ENCODE measurements at regions not wholly inside any gene's neighbourhood (a gene's known extent, or its start where the extent isn't known, plus 50 kb on each side); places are given as distances from the start of the nearest gene placed in this dataset.

DNA sequence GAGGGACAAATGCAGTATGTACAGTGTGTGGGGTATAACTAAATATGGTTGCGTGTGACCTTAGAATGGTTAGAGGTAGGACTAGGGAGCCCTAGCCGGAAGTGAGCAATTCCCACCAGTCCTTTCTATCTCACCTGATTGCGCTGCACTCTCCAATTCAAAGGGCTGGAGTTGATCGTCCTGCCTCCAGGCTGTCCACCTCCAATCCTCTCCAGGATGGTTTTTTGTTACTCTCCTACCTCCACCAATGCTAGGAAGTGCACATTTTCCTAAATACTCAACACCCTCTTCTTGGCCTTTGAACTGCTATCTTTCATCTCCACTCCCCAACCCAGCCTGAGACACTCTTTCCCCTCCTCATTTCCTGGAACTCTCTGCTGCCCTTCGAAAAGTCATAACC, 181.7 kb upstream of the ASIC2 start:
- H3K27ac ChIP-seq (ENCODE audit: low read depth in 1 of 2, low read length in 2 of 2): no peak overlapping the region
- no peaks in the 10 kb centered on the region for H3K4me1 ChIP-seq (ENCODE audit: control insufficient read depth in 1 of 2, insufficient read depth in 2 of 2, low read length in 2 of 2)
- no peaks in the 10 kb centered on the region for H3K27me3 ChIP-seq (ENCODE audit: control insufficient read depth in 2 of 2, insufficient read depth in 2 of 2, low read length in 2 of 2)
- H3K9me3 ChIP-seq (replicated peaks in 1 of 2; ENCODE audit: control insufficient read depth in 1 of 2, insufficient read depth in 1 of 2, low read length in 2 of 2): no peaks in the 10 kb centered on the region
- no peak overlapping the region for H3K4me2 ChIP-seq (replicated peaks; ENCODE audit: extremely low read depth, low read length, poor library complexity, severe bottlenecking)
- Mint-ChIP-seq H3K4me3 (no peak overlapping the region), H3K9me3 (peaks cover 0 to 3% (median 0%) of the 10 kb centered on the region in 7 donors), H3K27ac (no peak overlapping the region), H3K4me1 (no peaks in the 10 kb centered on the region), H3K36me3 (no peaks in the 10 kb centered on the region), H3K27me3 (ENCODE audit: low read depth in 3 of 3) (peaks cover 2 to 5% (median 5%) of the 10 kb centered on the region in 3 donors)
- intact Hi-C loops (cut with micrococcal nuclease): no loop called here
- H3K4me3 ChIP-seq (replicated peaks in 1 of 3; ENCODE audit: low read depth in 2 of 3, low read length in 3 of 3): no peak overlapping the region
- H4K20me1 ChIP-seq (ENCODE audit: insufficient read depth, low read length): no peaks in the 10 kb centered on the region
- H3K36me3 ChIP-seq (replicated peaks in 1 of 2; ENCODE audit: control insufficient read depth in 1 of 2, insufficient read depth in 2 of 2, low read length in 2 of 2): no peaks in the 10 kb centered on the region
- WGBS (ENCODE audit: insufficient coverage): 67% methylated on average over 2 of the region's 5 CpGs
- H3K9ac ChIP-seq (ENCODE audit: insufficient read depth, low read length, poor library complexity, severe bottlenecking): no peak overlapping the region
- H3K79me2 ChIP-seq (ENCODE audit: insufficient read depth, low read length): no peaks in the 10 kb centered on the region
- TF ChIP-seq, protein P1, sequence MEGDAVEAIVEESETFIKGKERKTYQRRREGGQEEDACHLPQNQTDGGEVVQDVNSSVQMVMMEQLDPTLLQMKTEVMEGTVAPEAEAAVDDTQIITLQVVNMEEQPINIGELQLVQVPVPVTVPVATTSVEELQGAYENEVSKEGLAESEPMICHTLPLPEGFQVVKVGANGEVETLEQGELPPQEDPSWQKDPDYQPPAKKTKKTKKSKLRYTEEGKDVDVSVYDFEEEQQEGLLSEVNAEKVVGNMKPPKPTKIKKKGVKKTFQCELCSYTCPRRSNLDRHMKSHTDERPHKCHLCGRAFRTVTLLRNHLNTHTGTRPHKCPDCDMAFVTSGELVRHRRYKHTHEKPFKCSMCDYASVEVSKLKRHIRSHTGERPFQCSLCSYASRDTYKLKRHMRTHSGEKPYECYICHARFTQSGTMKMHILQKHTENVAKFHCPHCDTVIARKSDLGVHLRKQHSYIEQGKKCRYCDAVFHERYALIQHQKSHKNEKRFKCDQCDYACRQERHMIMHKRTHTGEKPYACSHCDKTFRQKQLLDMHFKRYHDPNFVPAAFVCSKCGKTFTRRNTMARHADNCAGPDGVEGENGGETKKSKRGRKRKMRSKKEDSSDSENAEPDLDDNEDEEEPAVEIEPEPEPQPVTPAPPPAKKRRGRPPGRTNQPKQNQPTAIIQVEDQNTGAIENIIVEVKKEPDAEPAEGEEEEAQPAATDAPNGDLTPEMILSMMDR (IDR thresholded peaks at IDR 0.05): no peak
- H2AFZ ChIP-seq (ENCODE audit: insufficient read depth, low read depth, low read length, poor library complexity, severe bottlenecking): no peak overlapping the region
- no peak for DNase-seq

DNA sequence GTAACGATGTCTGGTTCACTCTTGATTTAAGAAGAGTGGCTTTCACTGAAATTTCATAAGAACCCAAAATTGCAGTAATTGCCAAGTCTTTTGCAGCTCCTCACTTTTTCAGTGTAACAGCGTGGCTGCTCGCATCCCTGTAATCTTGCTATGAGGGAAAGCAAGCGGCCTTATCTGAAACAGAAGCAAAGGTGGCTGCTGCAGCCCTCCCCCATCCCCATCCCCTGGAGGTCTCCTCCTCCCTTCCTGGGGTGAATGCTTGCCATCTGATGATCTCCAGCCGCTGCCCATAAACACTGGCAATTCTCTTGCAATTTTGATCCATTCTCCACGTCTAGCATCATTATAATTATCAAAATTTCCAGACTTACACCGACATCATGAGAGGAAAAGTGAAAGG, 182.5 kb upstream of the ASIC2 start:
- no peaks in the 10 kb centered on the region for H3K4me1 Mint-ChIP-seq
- H3K36me3 Mint-ChIP-seq: no peaks in the 10 kb centered on the region
- Histone ChIP-seq H4K20me1 (ENCODE audit: insufficient read depth, low read length) (no peaks in the 10 kb centered on the region), H3K9me3 (replicated peaks in 1 of 2; ENCODE audit: control insufficient read depth in 1 of 2, insufficient read depth in 1 of 2, low read length in 2 of 2) (no peaks in the 10 kb centered on the region), H3K4me2 (replicated peaks; ENCODE audit: extremely low read depth, low read length, poor library complexity, severe bottlenecking) (no peak overlapping the region), H3K27me3 (ENCODE audit: control insufficient read depth in 2 of 2, insufficient read depth in 2 of 2, low read length in 2 of 2) (no peaks in the 10 kb centered on the region), H3K4me1 (ENCODE audit: control insufficient read depth in 1 of 2, insufficient read depth in 2 of 2, low read length in 2 of 2) (no peaks in the 10 kb centered on the region), H2AFZ (ENCODE audit: insufficient read depth, low read depth, low read length, poor library complexity, severe bottlenecking) (no peak overlapping the region), H3K27ac (ENCODE audit: low read depth in 1 of 2, low read length in 2 of 2) (no peak overlapping the region), H3K4me3 (replicated peaks in 1 of 3; ENCODE audit: low read depth in 2 of 3, low read length in 3 of 3) (no peak overlapping the region), H3K9ac (ENCODE audit: insufficient read depth, low read length, poor library complexity, severe bottlenecking) (no peak overlapping the region), H3K36me3 (replicated peaks in 1 of 2; ENCODE audit: control insufficient read depth in 1 of 2, insufficient read depth in 2 of 2, low read length in 2 of 2) (no peaks in the 10 kb centered on the region), H3K79me2 (ENCODE audit: insufficient read depth, low read length) (no peaks in the 10 kb centered on the region)
- H3K27ac Mint-ChIP-seq: no peak overlapping the region
- TF ChIP-seq, protein P1 (IDR thresholded peaks at IDR 0.05): no peak
- peaks cover 2 to 5% (median 5%) of the 10 kb centered on the region in 3 donors for H3K27me3 Mint-ChIP-seq (ENCODE audit: low read depth in 3 of 3)
- intact Hi-C loops (cut with micrococcal nuclease): no loop called here
- H3K4me3 Mint-ChIP-seq: no peak overlapping the region
- H3K9me3 Mint-ChIP-seq: peaks cover 0 to 3% (median 0%) of the 10 kb centered on the region in 7 donors
- WGBS (ENCODE audit: insufficient coverage): 65% methylated on average over 2 of the region's 7 CpGs
- no peak for DNase-seq

All from CD14-positive monocyte (primary cell).